RWPE2 (cell line): ENCODE measurements at regions not wholly inside any gene's neighbourhood (a gene's known extent, or its start where the extent isn't known, plus 50 kb on each side); places are given as distances from the start of the nearest gene placed in this dataset.

Source experiments
- ATAC-seq: fragments of 200-7000 bp; cut with Tn5 transposase; 3 replicates; pipeline ENCODE4 v1.9.1; 2021; ENCODE audit warnings: low read depth
- DNase-seq: peaks from one replicate; pipeline ENCODE4 v3.0.0-alpha.2; 2020; ENCODE audit warnings: low spot score
- H3K27ac ChIP-seq: fragments of 450-650 bp; 2 replicates; pipeline ENCODE4 v1.5.1; 2017; ENCODE audit warnings: mild to moderate bottlenecking; ENCODE audit not compliant: poor library complexity, severe bottlenecking
- H3K27me3 ChIP-seq: fragments of 250-450 bp; sonication (Bioruptor Pico); 2 replicates; pipeline ENCODE4 v1.5.1; 2021; ENCODE audit warnings: mild to moderate bottlenecking, moderate library complexity; ENCODE audit not compliant: insufficient read depth, poor library complexity, severe bottlenecking
- H3K36me3 ChIP-seq: fragments of 250-450 bp; sonication (Bioruptor Pico); 2 replicates; pipeline ENCODE4 v1.5.1; 2020; ENCODE audit warnings: low read depth, mild to moderate bottlenecking, moderate library complexity
- H3K4me1 ChIP-seq: fragments of 250-450 bp; sonication (Bioruptor Pico); 2 replicates; pipeline ENCODE4 v1.5.1; 2021; ENCODE audit warnings: mild to moderate bottlenecking, moderate library complexity; ENCODE audit not compliant: insufficient read depth, poor library complexity, severe bottlenecking
- H3K4me3 ChIP-seq: fragments of 250-450 bp; sonication (Bioruptor Pico); 2 replicates; pipeline ENCODE4 v1.5.1; 2021; ENCODE audit warnings: mild to moderate bottlenecking, moderate library complexity; ENCODE audit not compliant: severe bottlenecking
- H3K9me3 ChIP-seq: fragments of 250-450 bp; sonication (Bioruptor Pico); 2 replicates; pipeline ENCODE4 v1.5.1; 2021; ENCODE audit warnings: mild to moderate bottlenecking, moderate library complexity; ENCODE audit not compliant: severe bottlenecking
- CTCF ChIP-seq: fragments of 450-650 bp; IDR thresholded peaks from one replicate; pipeline ENCODE4 v1.5.1; 2017; ENCODE audit warnings: mild to moderate bottlenecking, moderate library complexity; ENCODE audit not compliant: poor library complexity, severe bottlenecking

GRCh38 chr11:79626135-79627075 is 185.6 kb upstream of the TENM4 start:
- no peak overlapping the region for H3K27ac ChIP-seq
- TF ChIP-seq CTCF = no peak
- DNase-seq (no peak), ATAC-seq (peak; percentile 50; the same call in 1 of the 3 replicates)
- H3K4me3 ChIP-seq = no peak overlapping the region
- no peaks in the 10 kb centered on the region for H3K9me3 ChIP-seq
- no peaks in the 10 kb centered on the region for H3K4me1 ChIP-seq
- no peaks in the 10 kb centered on the region for H3K36me3 ChIP-seq
- H3K27me3 ChIP-seq = no peaks in the 10 kb centered on the region

DNA sequence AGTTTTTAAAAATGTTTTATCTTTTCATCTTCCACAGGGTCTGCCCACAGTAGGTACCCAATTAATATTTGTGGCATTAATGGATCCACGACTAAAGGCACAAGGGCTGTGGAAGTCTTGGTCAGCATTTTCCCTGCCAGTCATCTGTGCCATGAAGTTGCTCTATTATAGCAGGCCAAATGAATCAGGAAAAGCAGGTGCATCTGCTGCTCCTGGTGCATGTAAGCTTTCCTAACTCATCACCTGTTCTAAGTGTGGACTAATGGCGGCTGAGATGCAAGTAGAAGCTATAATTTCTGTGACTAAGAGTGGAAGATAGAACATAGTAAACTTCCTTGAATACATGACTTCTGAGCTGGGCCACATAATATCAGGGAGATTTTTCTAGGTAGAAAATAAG is 182.5 kb upstream of the TENM4 start:
- no peak overlapping the region for H3K4me3 ChIP-seq
- ATAC-seq (no peak), DNase-seq (no peak)
- H3K27me3 ChIP-seq = no peaks in the 10 kb centered on the region
- H3K27ac ChIP-seq = no peak overlapping the region
- no peak for TF ChIP-seq CTCF
- H3K9me3 ChIP-seq = no peaks in the 10 kb centered on the region
- H3K36me3 ChIP-seq = no peaks in the 10 kb centered on the region
- no peaks in the 10 kb centered on the region for H3K4me1 ChIP-seq

DNA sequence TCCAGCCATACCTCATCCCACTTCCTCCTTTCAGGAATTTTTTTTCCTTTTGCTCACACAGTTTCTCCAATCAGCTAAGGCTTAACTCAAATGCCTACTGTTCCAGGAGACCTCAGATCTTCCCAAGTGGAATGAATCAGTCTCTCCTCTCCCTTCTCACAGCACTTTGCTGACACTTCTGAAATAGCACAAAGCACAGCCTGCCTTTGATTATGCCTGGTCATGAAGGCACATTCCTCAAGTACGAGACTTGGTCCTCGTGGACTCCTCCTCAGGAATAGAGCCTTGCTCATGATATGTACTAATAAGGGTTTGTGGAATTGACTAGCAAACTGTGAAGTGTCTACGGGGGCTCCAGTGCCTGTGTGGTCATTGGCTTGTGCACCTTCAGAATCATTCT is 176.7 kb upstream of the TENM4 start:
- no peaks in the 10 kb centered on the region for H3K9me3 ChIP-seq
- no peaks in the 10 kb centered on the region for H3K36me3 ChIP-seq
- peaks cover 11% of the 10 kb centered on the region for H3K4me1 ChIP-seq
- no peak overlapping the region for H3K4me3 ChIP-seq
- ATAC-seq (peak; percentile 42), DNase-seq (no peak)
- TF ChIP-seq CTCF = no peak
- H3K27ac ChIP-seq = no peak overlapping the region
- no peaks in the 10 kb centered on the region for H3K27me3 ChIP-seq

DNA sequence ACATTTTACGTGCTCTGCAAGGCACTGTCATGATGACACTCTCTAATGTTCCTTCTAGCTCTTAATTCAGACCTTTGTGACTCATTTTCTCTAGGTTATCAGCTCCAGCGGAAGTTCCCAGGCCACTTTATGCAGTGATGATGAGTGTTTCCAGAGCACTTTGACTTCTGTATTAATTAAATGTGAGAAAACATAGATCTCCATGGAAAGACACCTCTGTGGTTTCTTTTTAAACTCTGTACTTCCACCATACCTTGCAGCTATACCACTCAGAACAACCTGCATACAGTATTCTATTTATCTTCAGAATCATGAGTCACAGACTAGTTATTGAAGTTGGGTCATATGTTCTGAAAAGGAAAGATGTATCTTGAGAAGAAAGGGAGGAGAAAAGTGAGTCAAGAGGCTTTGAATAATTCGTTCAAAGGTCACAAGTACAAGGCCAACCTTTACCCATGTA is 175.6 kb upstream of the TENM4 start:
- DNase-seq = no peak
- Histone ChIP-seq H3K27ac (peak overlapping the region; percentile 24), H3K4me1 (peaks cover 11% of the 10 kb centered on the region), H3K36me3 (no peaks in the 10 kb centered on the region), H3K27me3 (no peaks in the 10 kb centered on the region), H3K4me3 (no peak overlapping the region), H3K9me3 (no peaks in the 10 kb centered on the region)
- peak; percentile 77 for ATAC-seq
- no peak for TF ChIP-seq CTCF

GRCh38 chr11:79615425-79615824 is 174.6 kb upstream of the TENM4 start:
- Histone ChIP-seq H3K27ac (no peak overlapping the region), H3K4me1 (peaks cover 11% of the 10 kb centered on the region), H3K4me3 (no peak overlapping the region), H3K9me3 (no peaks in the 10 kb centered on the region), H3K36me3 (no peaks in the 10 kb centered on the region), H3K27me3 (no peaks in the 10 kb centered on the region)
- ATAC-seq (no peak), DNase-seq (no peak)
- TF ChIP-seq CTCF = no peak
